ENCODE measurements at regions not wholly inside any gene's neighbourhood (a gene's known extent, or its start where the extent isn't known, plus 50 kb on each side); places are given as distances from the start of the nearest gene placed in this dataset.
"Not testable (repeated sequence)": the region's sequence is repeated elsewhere in the genome, so short reads cannot be mapped to it uniquely, and the experiment has no call there.

DNA sequence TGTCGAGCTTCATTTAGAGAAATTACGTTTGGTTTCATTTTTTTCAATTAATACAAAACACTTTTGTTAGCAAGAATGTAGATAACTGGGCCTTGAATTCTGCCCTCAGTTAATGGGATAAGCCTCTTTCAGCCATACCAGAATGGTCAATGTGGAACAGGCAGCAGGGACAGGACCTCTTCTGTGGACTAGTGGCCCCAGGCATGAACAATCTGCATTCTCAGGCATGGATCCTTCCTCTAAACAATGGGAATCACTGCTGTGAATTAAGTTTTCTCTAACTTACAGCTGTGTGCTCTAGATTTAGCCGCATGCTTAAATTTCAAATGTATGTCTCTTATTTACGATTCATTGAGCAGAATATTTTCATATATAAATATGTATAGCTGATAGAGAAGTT, 237.7 kb upstream of the PRKCQ start:
- ChIA-PET POLR2A (no interaction called here), CTCF (no interaction called here)

DNA sequence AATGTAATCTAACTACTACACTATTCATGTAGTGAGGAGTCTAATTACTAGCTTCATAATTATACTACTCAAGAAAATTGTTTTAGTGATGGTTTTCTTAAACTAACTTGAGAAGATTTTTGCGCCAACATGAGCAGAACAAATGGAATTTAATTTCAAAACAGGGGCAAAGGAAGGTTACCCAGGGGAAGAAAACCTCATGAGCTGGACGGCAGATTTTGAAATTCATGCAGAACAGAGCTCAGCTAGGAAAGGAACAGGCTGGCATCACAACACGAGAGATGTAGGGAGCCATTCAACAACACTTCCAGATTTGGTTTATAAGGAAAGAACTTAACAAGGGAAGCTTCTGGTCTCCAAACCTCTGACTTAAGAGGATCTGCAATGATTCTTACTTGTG, 235.3 kb upstream of the PRKCQ start:
- CTCF ChIA-PET = interaction anchor here (0.6 to 1.2 kb wide), 2 partner anchors 259 to 306 kb away, joined by 3 read pairs; no protein-coding TSS in a partner anchor
- H3K36me3 Mint-ChIP-seq (ENCODE audit: low read depth) = no peaks in the 10 kb centered on the region
- H3K4me3 Mint-ChIP-seq = no peak overlapping the region
- H3K9me3 Mint-ChIP-seq = no peaks in the 10 kb centered on the region
- no peak overlapping the region for H3K27ac Mint-ChIP-seq
- no peak for DNase-seq
- POLR2A ChIA-PET = no interaction called here
- no peaks in the 10 kb centered on the region for H3K4me1 Mint-ChIP-seq
- H3K27me3 Mint-ChIP-seq = peaks cover 37% of the 10 kb centered on the region

More for the DNA sequence above, 237.7 kb upstream of the PRKCQ start:
- H3K4me1 Mint-ChIP-seq = no peaks in the 10 kb centered on the region
- no peak for DNase-seq
- no peak overlapping the region for H3K4me3 Mint-ChIP-seq
- no peaks in the 10 kb centered on the region for H3K9me3 Mint-ChIP-seq
- peaks cover 21% of the 10 kb centered on the region for H3K27me3 Mint-ChIP-seq
- H3K27ac Mint-ChIP-seq = no peak overlapping the region
- no peaks in the 10 kb centered on the region for H3K36me3 Mint-ChIP-seq (ENCODE audit: low read depth)

DNA sequence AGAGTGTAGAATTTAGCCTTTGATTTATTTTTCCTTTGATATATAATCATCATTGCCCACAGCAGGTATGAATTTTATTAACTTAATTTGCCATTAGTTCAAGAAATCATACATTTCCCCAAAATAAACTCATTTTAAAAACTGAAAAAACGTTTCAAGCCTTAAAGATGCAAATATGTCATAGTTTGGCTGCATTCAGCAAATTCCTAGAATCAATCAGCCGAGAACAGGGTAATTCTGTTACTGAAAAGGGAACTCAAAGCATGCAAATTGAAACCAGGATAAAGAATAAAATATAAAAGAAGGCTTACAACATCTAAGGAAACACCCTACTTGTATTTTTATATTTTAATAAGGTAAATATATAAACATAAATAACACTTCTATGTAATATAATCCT, 233.8 kb upstream of the PRKCQ start:
- Mint-ChIP-seq H3K27ac (no peak overlapping the region), H3K27me3 (peaks cover 35% of the 10 kb centered on the region), H3K4me3 (no peak overlapping the region)

DNA sequence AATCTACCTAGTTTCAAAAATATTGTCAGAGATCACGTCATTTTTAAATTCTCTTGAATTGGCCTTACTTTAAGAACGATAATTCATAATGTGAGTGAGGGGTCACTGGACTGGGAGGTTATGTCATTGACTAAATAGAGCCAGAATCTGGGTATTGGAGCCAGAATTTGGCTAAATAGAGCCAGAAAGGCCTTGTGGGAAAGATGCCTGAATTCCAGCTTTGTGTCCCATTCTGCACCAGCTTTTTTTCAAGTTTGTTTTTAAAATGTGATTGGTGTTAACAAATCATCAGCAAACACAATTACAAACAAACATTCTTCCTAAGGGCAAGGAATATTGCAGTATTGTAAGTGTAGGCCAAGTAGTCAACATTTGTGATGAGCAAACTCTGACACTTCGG, 233.2 kb upstream of the PRKCQ start:
- no peak overlapping the region for H3K27ac Mint-ChIP-seq
- DNase-seq = no peak
- H3K9me3 Mint-ChIP-seq = no peaks in the 10 kb centered on the region
- peaks cover 35% of the 10 kb centered on the region for H3K27me3 Mint-ChIP-seq
- H3K4me3 Mint-ChIP-seq = no peak overlapping the region
- ChIA-PET CTCF (interaction anchor here (0.5 kb wide), 1 partner anchor 520 kb away, joined by 3 read pairs; no protein-coding TSS in a partner anchor), POLR2A (no interaction called here)
- no peaks in the 10 kb centered on the region for H3K36me3 Mint-ChIP-seq (ENCODE audit: low read depth)
- no peaks in the 10 kb centered on the region for H3K4me1 Mint-ChIP-seq

More for the DNA sequence above, 233.8 kb upstream of the PRKCQ start:
- ChIA-PET CTCF (no interaction called here), POLR2A (no interaction called here)
- Mint-ChIP-seq H3K9me3 (no peaks in the 10 kb centered on the region), H3K36me3 (ENCODE audit: low read depth) (no peaks in the 10 kb centered on the region), H3K4me1 (no peaks in the 10 kb centered on the region)
- no peak for DNase-seq

DNA sequence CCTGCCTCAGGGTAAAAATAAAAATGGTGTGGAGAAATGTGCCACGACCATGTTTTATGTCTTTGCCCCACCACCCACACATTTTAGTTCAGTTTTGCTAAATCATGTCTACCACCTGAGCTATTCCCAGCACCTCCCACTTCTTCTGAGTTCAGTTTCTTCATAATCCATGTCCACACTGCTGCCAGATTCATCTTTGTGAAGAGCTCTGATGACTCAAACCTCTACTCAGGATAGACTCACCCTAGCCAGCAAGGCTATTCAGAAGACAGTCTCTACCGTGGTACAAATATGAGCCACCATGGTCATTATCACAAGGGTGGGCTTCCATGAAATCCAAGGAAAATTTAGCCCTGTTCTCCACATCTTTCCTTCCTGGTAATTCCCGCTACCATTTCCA, 231.1 kb upstream of the PRKCQ start:
- CTCF ChIA-PET = no interaction called here
- peaks cover 35% of the 10 kb centered on the region for H3K27me3 Mint-ChIP-seq
- no peaks in the 10 kb centered on the region for H3K9me3 Mint-ChIP-seq
- H3K36me3 Mint-ChIP-seq (ENCODE audit: low read depth) = no peaks in the 10 kb centered on the region
- no peak overlapping the region for H3K4me3 Mint-ChIP-seq
- DNase-seq = no peak
- no peaks in the 10 kb centered on the region for H3K4me1 Mint-ChIP-seq
- POLR2A ChIA-PET = no interaction called here
- H3K27ac Mint-ChIP-seq = no peak overlapping the region

DNA sequence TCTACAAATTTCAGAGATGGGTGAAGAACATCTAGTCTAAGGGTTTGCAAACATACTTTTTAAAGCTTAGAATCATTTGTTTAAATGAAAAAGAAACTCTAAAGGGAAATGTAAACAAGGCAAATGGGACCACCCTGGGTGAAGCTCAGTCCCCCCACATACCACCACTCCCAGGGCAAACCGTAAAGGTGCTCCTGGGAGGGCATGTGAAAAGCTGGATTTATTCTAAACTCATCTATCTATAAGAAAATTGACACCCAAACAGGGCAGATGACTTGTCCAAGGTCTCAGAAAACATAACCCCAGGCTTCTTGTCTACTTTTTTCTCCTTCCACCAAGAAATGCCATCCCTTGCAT, 223.3 kb upstream of the PRKCQ start:
- Mint-ChIP-seq H3K27ac (no peak overlapping the region), H3K36me3 (ENCODE audit: low read depth) (no peaks in the 10 kb centered on the region), H3K4me1 (no peaks in the 10 kb centered on the region), H3K9me3 (no peaks in the 10 kb centered on the region), H3K27me3 (peaks cover 21% of the 10 kb centered on the region), H3K4me3 (no peak overlapping the region)
- POLR2A ChIA-PET = no interaction called here
- no peak for DNase-seq
- CTCF ChIA-PET = no interaction called here

DNA sequence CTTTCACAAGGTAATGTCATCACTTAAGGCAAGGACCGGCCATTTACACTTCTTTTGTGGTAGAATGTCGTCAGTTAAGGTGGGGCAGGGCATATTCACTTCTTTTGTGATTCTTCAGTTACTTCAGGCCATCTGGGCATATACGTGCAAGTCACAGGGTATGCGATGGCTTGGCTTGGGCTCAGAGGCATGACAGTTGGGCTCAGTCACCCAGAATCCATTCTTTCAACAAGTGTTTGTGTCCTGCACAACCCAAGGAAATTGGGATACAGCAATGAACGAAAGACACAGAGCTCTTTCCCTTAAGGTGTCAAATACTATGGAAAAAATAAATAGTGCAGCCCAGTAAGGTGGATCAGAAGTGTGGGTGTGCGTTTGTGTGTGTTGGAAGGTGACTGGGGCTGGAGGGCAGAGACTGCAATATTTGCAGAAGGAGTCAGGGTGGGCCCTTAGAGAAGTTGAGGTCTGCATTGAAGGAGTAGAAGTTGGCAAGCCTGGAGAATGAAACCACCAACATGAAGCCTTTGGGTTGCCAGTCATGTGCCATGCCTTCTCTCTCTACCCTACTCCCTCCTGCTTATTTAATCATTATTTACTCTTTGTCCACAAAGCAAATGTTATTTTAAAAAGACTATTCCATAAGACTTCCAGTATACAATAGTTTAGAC, 222.8 kb upstream of the PRKCQ start:
- Mint-ChIP-seq H3K27ac (no peak overlapping the region), H3K36me3 (ENCODE audit: low read depth) (no peaks in the 10 kb centered on the region), H3K4me1 (no peaks in the 10 kb centered on the region), H3K9me3 (no peaks in the 10 kb centered on the region), H3K27me3 (peaks cover 21% of the 10 kb centered on the region), H3K4me3 (no peak overlapping the region)
- DNase-seq = no peak
- ChIA-PET POLR2A (interaction anchor here (0.6 kb wide), 1 partner anchor 653 kb away, joined by 3 read pairs; no protein-coding TSS in a partner anchor), CTCF (no interaction called here)

DNA sequence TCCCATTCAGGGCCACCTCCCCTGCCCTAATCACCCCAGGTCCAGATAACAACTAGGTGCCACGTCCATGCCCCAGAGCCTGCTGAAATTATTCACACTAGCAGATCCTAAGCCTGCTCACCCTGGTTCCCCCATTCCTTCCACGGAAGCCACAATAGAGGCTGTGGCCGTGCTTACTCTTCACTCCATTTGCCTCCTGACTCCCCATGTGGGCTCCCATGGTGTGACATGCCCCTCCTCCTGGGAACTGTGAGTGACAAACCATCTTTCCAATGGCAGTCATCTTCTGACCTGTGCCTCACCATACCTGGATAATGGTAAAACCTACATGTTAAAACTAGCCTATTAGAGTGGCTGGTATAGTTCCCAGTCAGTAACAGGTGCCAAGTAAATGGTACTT, 216.2 kb upstream of the PRKCQ start:
- Mint-ChIP-seq H3K36me3 (ENCODE audit: low read depth) (no peaks in the 10 kb centered on the region), H3K9me3 (no peaks in the 10 kb centered on the region), H3K27ac (no peak overlapping the region), H3K4me1 (no peaks in the 10 kb centered on the region), H3K27me3 (peaks cover 22% of the 10 kb centered on the region), H3K4me3 (no peak overlapping the region)
- ChIA-PET POLR2A (no interaction called here), CTCF (no interaction called here)
- no peak for DNase-seq

DNA sequence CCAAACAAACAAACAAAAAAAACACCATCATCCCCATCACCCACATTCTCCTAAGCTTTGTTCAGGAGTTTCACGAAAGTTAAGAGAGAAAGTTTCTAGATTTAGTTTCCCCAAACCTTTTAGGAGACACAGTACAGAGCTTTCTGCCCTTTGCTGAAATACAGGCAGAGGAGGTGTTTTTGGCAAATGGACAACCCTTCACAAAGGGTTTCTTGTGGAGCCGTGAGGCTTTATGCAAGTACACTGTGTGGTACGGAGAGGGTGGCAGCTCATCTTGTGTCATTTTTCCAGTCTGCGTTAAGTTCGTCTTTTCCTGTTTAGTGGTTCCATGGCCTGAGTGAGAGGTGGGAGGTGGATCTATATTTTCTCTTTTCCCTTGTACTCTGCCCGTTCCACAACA, 215.5 kb upstream of the PRKCQ start:
- no peak overlapping the region for H3K4me3 Mint-ChIP-seq
- DNase-seq = no peak
- no peak overlapping the region for H3K27ac Mint-ChIP-seq
- POLR2A ChIA-PET = no interaction called here
- peaks cover 24% of the 10 kb centered on the region for H3K27me3 Mint-ChIP-seq
- H3K36me3 Mint-ChIP-seq (ENCODE audit: low read depth) = no peaks in the 10 kb centered on the region
- H3K4me1 Mint-ChIP-seq = no peaks in the 10 kb centered on the region
- CTCF ChIA-PET = no interaction called here
- no peaks in the 10 kb centered on the region for H3K9me3 Mint-ChIP-seq

DNA sequence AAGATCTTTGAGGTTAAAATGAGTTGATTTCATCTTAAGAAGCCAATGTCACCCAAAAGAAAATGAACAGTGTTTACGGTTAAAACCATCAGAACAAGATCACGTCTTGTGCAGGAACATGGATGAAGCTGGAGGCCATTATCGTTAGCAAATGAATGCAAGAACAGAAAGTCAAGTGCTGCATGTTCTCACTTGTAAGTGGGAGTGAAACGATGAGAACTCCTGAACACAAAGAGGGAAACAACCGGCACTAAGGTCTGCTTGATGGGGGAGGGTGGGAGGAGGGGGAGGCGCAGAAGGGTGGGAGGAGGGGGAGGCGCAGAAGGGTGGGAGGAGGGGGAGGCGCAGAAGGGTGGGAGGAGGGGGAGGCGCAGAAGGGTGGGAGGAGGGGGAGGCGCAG, 214.8 kb upstream of the PRKCQ start:
- H3K36me3 Mint-ChIP-seq (ENCODE audit: low read depth); DNase-seq; H3K9me3 Mint-ChIP-seq; H3K4me3 Mint-ChIP-seq; POLR2A ChIA-PET; H3K27ac Mint-ChIP-seq; H3K4me1 Mint-ChIP-seq: not testable (repeated sequence)
- CTCF ChIA-PET = interaction anchor here (0.6 kb wide), 1 partner anchor 1706 kb away, joined by 4 read pairs; no protein-coding TSS in a partner anchor
- H3K27me3 Mint-ChIP-seq = peaks cover 26% of the 10 kb centered on the region

DNA sequence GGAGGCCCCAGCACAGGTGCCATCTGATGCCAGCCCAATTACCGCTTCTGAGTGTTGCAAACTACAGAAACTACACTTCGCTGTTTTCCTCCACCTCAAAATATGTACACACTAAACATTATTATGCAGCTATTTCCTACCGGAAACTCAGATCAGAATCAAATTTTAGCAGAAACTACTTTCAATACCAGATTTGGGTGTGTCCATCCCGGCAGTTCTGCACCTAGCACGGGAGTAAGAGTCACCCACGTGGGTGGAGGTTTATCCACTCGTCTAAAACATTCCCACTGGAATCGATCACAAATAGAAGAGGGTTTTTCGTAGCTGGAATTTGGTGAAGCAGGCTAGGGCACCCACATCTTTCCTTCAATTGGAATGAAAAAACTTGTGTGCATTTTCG, 214.4 kb upstream of the PRKCQ start:
- H3K4me1 Mint-ChIP-seq = no peaks in the 10 kb centered on the region

DNA sequence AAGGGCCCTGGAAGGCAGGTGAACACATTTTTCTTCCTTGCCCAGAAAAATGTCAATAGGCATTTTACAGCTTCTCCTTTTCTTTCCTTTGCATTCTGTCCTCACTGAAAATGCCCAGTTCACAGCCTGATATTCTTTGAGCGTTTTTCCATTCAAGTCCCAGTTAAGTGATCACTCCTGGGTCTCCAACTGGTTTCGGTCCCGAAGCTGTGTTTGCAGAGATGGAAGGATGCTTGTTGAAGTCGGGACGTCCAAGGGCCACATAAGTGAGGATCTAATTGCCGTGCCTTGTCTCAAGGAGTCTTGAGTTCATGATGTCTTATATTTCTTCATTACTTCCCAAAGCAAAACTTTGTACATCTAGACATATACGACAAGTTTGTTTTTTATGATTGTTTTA, 208.7 kb upstream of the PRKCQ start:
- DNase-seq = no peak

More for the DNA sequence above, 214.4 kb upstream of the PRKCQ start:
- ChIA-PET CTCF (interaction anchor here (0.6 kb wide), 1 partner anchor 1706 kb away, joined by 4 read pairs; no protein-coding TSS in a partner anchor), POLR2A (no interaction called here)
- Mint-ChIP-seq H3K4me3 (no peak overlapping the region), H3K27me3 (peaks cover 26% of the 10 kb centered on the region), H3K27ac (no peak overlapping the region), H3K36me3 (ENCODE audit: low read depth) (no peaks in the 10 kb centered on the region), H3K9me3 (no peaks in the 10 kb centered on the region)
- no peak for DNase-seq

DNA sequence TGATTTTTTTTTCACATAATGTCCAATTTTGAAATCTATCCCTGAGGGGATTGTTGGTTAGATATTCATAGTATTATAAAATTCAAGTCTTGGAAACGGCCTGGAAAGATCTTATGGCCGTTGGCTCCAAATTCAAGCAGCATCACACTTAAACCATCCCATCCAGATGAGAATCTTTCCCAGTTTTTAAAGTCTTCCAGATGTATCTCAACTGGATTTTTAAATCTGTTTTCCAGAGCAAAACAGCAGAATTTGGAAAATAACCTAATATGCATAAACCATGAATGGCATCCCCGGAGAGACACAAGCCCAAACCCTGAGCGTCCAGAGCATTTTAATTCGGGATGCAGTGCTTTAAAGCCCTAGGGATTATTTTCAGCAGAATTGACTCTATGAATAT, 208.2 kb upstream of the PRKCQ start:
- H3K36me3 Mint-ChIP-seq (ENCODE audit: low read depth) = no peaks in the 10 kb centered on the region
- no peak overlapping the region for H3K4me3 Mint-ChIP-seq
- no peaks in the 10 kb centered on the region for H3K4me1 Mint-ChIP-seq
- H3K27me3 Mint-ChIP-seq = peaks cover 25% of the 10 kb centered on the region
- no peaks in the 10 kb centered on the region for H3K9me3 Mint-ChIP-seq
- DNase-seq = no peak
- no peak overlapping the region for H3K27ac Mint-ChIP-seq
- CTCF ChIA-PET = no interaction called here
- POLR2A ChIA-PET = no interaction called here

More for the DNA sequence above, 208.7 kb upstream of the PRKCQ start:
- H3K9me3 Mint-ChIP-seq = no peaks in the 10 kb centered on the region
- H3K36me3 Mint-ChIP-seq (ENCODE audit: low read depth) = no peaks in the 10 kb centered on the region
- H3K4me1 Mint-ChIP-seq = no peaks in the 10 kb centered on the region
- H3K27me3 Mint-ChIP-seq = peaks cover 21% of the 10 kb centered on the region
- no peak overlapping the region for H3K27ac Mint-ChIP-seq
- ChIA-PET POLR2A (no interaction called here), CTCF (no interaction called here)
- no peak overlapping the region for H3K4me3 Mint-ChIP-seq

DNA sequence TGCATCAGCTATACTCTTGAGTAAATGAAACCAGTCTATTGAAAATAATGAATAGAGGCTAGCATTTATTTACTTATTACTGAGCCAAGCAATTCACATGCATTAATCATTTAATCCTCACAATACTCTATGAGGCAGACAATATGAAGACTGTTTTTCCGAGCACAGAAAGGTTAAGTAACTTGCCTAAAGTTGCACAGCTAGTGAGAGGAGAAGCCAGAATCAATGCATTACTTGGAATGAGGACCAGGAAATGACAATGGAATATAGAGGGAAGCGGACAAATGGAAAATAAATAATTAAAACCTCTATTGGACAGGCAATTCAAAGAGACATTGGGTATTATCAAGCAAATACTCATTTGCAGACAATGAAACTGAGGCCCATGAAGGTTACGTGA, 207.6 kb upstream of the PRKCQ start:
- Mint-ChIP-seq H3K27ac (no peak overlapping the region), H3K4me1 (no peaks in the 10 kb centered on the region), H3K4me3 (no peak overlapping the region), H3K36me3 (ENCODE audit: low read depth) (no peaks in the 10 kb centered on the region), H3K9me3 (no peaks in the 10 kb centered on the region), H3K27me3 (peaks cover 28% of the 10 kb centered on the region)
- DNase-seq = no peak
- ChIA-PET CTCF (no interaction called here), POLR2A (no interaction called here)
